ENCODE measurements at regions not wholly inside any gene's neighbourhood (a gene's known extent, or its start where the extent isn't known, plus 50 kb on each side); places are given as distances from the start of the nearest gene placed in this dataset.
A peak's percentile ranks its signal among the peaks of the same experiment; 100 is the strongest.

- Histone ChIP-seq H3K9me3 (replicated peaks; ENCODE audit: control insufficient read depth, insufficient read depth, low read length) (no peaks in the 10 kb centered on the region), H3K4me1 (ENCODE audit: control insufficient read depth, insufficient read depth, low read length) (no peaks in the 10 kb centered on the region), H2AFZ (ENCODE audit: control insufficient read depth, low read depth, low read length) (no peak overlapping the region), H3K9ac (ENCODE audit: control insufficient read depth, insufficient read depth, low read length) (no peak overlapping the region), H3K36me3 (ENCODE audit: control insufficient read depth in 2 of 2, insufficient read depth in 2 of 2, low read length in 1 of 2) (no peaks in the 10 kb centered on the region), H4K20me1 (ENCODE audit: control insufficient read depth, insufficient read depth) (no peaks in the 10 kb centered on the region), H3K27ac (ENCODE audit: control insufficient read depth, insufficient read depth) (no peak overlapping the region), H3K4me2 (ENCODE audit: control insufficient read depth, insufficient read depth) (no peak overlapping the region), H3K79me2 (ENCODE audit: control insufficient read depth, insufficient read depth, low read length) (no peaks in the 10 kb centered on the region), H3K27me3 (replicated peaks in 1 of 2; ENCODE audit: control insufficient read depth in 2 of 2, insufficient read depth in 2 of 2, low read length in 1 of 2) (no peaks in the 10 kb centered on the region; a peak in 1 of 4 replicates), H3K4me3 (no peak overlapping the region)
- DNase-seq (ENCODE audit: low read depth, low spot score): no peak
- ATAC-seq: 0 out of 3 replicates have a peak, but pooled peaks have one; percentile 31
- intact Hi-C loops (cut with micrococcal nuclease; ENCODE audit: unreplicated experiment): no loop called here
- no TSS peak for BruUV-seq (replicated peaks)
- RAD21 ChIA-PET (ENCODE audit: unreplicated experiment): no interaction called here
- FAIRE-seq: no peak
- CTCF ChIA-PET: interaction anchor here (0.6 kb wide), 1 partner anchor 1035 kb away, joined by 3 read pairs; no protein-coding TSS in a partner anchor
- POLR2A ChIA-PET: interaction anchor here (0.5 kb wide), 1 partner anchor 331 kb away, joined by 4 read pairs; no protein-coding TSS in a partner anchor
- in situ Hi-C loops (cut with MboI): no loop called here
- SMC1A ChIA-PET (ENCODE audit: uncharacterized antibody, unreplicated experiment): interaction anchor here (1.1 to 1.4 kb wide), 3 partner anchors 8 to 218 kb away, joined by 3 to 5 read pairs (median 3); no protein-coding TSS in a partner anchor
- TF ChIP-seq EED (IDR thresholded peaks at IDR 0.05; ENCODE audit: low read depth): no peak
- no peak for TF ChIP-seq NFYB (IDR thresholded peaks at IDR 0.05; ENCODE audit: insufficient read depth, low read depth, low read length)
- no peak for TF ChIP-seq NBN (IDR thresholded peaks at IDR 0.05)
- TF ChIP-seq ESRRA (IDR thresholded peaks at IDR 0.05; ENCODE audit: low read length): no peak
- TF ChIP-seq EZH2 (IDR thresholded peaks at IDR 0.05; ENCODE audit: borderline replicate concordance, control insufficient read depth, low read depth, low read length): no peak
- TF ChIP-seq PAX8 (IDR thresholded peaks at IDR 0.05): no peak
- TF ChIP-seq YBX1 (IDR thresholded peaks at IDR 0.05): no peak
- no peak for TF ChIP-seq SMARCA5 (IDR thresholded peaks at IDR 0.05)
- WGBS (ENCODE audit: insufficient coverage, insufficient replicate concordance, low lambda C conversion rate, missing lambda C conversion rate): 32% methylated on average over 3 of the region's 3 CpGs
Measured at GRCh38 chr6:14428269-14428668, 310.7 kb downstream of the CD83 start.

GRCh38 chr6:14429396-14429795, 311.8 kb downstream of the CD83 start:
- ChIA-PET SMC1A (ENCODE audit: uncharacterized antibody, unreplicated experiment) (interaction anchor here (1.3 to 1.4 kb wide), 2 partner anchors 10 to 219 kb away, joined by 3 to 5 read pairs; no protein-coding TSS in a partner anchor), RAD21 (ENCODE audit: unreplicated experiment) (no interaction called here), POLR2A (no interaction called here), CTCF (no interaction called here)
- Histone ChIP-seq H3K27me3 (replicated peaks in 1 of 2; ENCODE audit: control insufficient read depth in 2 of 2, insufficient read depth in 2 of 2, low read length in 1 of 2) (no peaks in the 10 kb centered on the region; a peak in 1 of 4 replicates), H2AFZ (ENCODE audit: control insufficient read depth, low read depth, low read length) (no peak overlapping the region), H3K9ac (ENCODE audit: control insufficient read depth, insufficient read depth, low read length) (no peak overlapping the region), H3K4me1 (ENCODE audit: control insufficient read depth, insufficient read depth, low read length) (no peaks in the 10 kb centered on the region), H3K9me3 (replicated peaks; ENCODE audit: control insufficient read depth, insufficient read depth, low read length) (no peaks in the 10 kb centered on the region), H3K27ac (ENCODE audit: control insufficient read depth, insufficient read depth) (no peak overlapping the region), H4K20me1 (ENCODE audit: control insufficient read depth, insufficient read depth) (no peaks in the 10 kb centered on the region), H3K4me3 (no peak overlapping the region), H3K4me2 (ENCODE audit: control insufficient read depth, insufficient read depth) (no peak overlapping the region), H3K79me2 (ENCODE audit: control insufficient read depth, insufficient read depth, low read length) (no peaks in the 10 kb centered on the region), H3K36me3 (ENCODE audit: control insufficient read depth in 2 of 2, insufficient read depth in 2 of 2, low read length in 1 of 2) (no peaks in the 10 kb centered on the region)
- ATAC-seq (no peak), FAIRE-seq (no peak), DNase-seq (ENCODE audit: low read depth, low spot score) (no peak)
- in situ Hi-C loops (cut with MboI): no loop called here
- 38% methylated on average over 10 of the region's 10 CpGs for WGBS (ENCODE audit: insufficient coverage, insufficient replicate concordance, low lambda C conversion rate, missing lambda C conversion rate)
- BruUV-seq (replicated peaks): no TSS peak
- TF ChIP-seq LARP7 (IDR thresholded peaks at IDR 0.05): no peak
- no peak for TF ChIP-seq SPI1 (IDR thresholded peaks at IDR 0.05; ENCODE audit: borderline replicate concordance, insufficient read depth, low read depth, low read length)
- TF ChIP-seq EZH2 (IDR thresholded peaks at IDR 0.05; ENCODE audit: borderline replicate concordance, control insufficient read depth, low read depth, low read length): no peak
- no peak for TF ChIP-seq TCF3 (IDR thresholded peaks at IDR 0.05; ENCODE audit: borderline replicate concordance, insufficient read depth, low read depth, low read length)
- TF ChIP-seq SKIL (IDR thresholded peaks at IDR 0.05; ENCODE audit: low read depth, poor library complexity, severe bottlenecking): no peak
- no peak for TF ChIP-seq SMC3 (IDR thresholded peaks at IDR 0.05; ENCODE audit: borderline replicate concordance, low read length)
- no peak for TF ChIP-seq NR2C2 (IDR thresholded peaks at IDR 0.05; ENCODE audit: borderline replicate concordance, control insufficient read depth, insufficient read length, low read depth)
- no peak for TF ChIP-seq RB1 (IDR thresholded peaks at IDR 0.05; ENCODE audit: borderline replicate concordance)
- no peak for TF ChIP-seq NRF1 (conservative IDR thresholded peaks at IDR 0.05; ENCODE audit: low read depth, low read length)
- no peak for TF ChIP-seq BMI1 (IDR thresholded peaks at IDR 0.05; ENCODE audit: borderline replicate concordance)
- intact Hi-C loops (cut with micrococcal nuclease; ENCODE audit: unreplicated experiment): no loop called here

Data from GM12878 (cell line).